ENCODE measurements at regions not wholly inside any gene's neighbourhood (a gene's known extent, or its start where the extent isn't known, plus 50 kb on each side); places are given as distances from the start of the nearest gene placed in this dataset.

- H3K36me3 ChIP-seq (ENCODE audit: control insufficient read depth in 2 of 2, insufficient read depth in 2 of 2, low read length in 1 of 2) = no peaks in the 10 kb centered on the region
- FAIRE-seq (no peak), ATAC-seq (no peak), DNase-seq (ENCODE audit: low read depth, low spot score) (no peak)
- H3K9me3 ChIP-seq (replicated peaks; ENCODE audit: control insufficient read depth, insufficient read depth, low read length) = peaks cover 6% of the 10 kb centered on the region; the same call in 2 of the 3 replicates
- BruUV-seq (replicated peaks) = no TSS peak
- no peak for TF ChIP-seq CUX1 (IDR thresholded peaks at IDR 0.05; ENCODE audit: insufficient replicate concordance, low read depth, low read length)
- TF ChIP-seq JUND (IDR thresholded peaks at IDR 0.05; ENCODE audit: low read depth, low read length) = no peak
- TF ChIP-seq BRCA1 (IDR thresholded peaks at IDR 0.05; ENCODE audit: low read depth, low read length) = no peak
- TF ChIP-seq NRF1 (conservative IDR thresholded peaks at IDR 0.05; ENCODE audit: low read depth, low read length) = no peak
- no peak for TF ChIP-seq SMC3 (IDR thresholded peaks at IDR 0.05; ENCODE audit: borderline replicate concordance, low read length)
- no peak for TF ChIP-seq ATF7 (IDR thresholded peaks at IDR 0.05; ENCODE audit: low read depth)
- no peak for TF ChIP-seq SUZ12 (IDR thresholded peaks at IDR 0.05; ENCODE audit: unreplicated experiment)
- no peak for TF ChIP-seq MXI1 (IDR thresholded peaks at IDR 0.05; ENCODE audit: low read depth, low read length)
- TF ChIP-seq YBX1 (IDR thresholded peaks at IDR 0.05) = no peak
- no peak for TF ChIP-seq MLLT1 (IDR thresholded peaks at IDR 0.05)
- TF ChIP-seq STAT1 (conservative IDR thresholded peaks at IDR 0.05) = no peak
- no peak for TF ChIP-seq CEBPB (IDR thresholded peaks at IDR 0.05; ENCODE audit: borderline replicate concordance in 1 of 2, low read depth in 2 of 2, low read length in 2 of 2)
- no peak for TF ChIP-seq SREBF1 (IDR thresholded peaks at IDR 0.05; ENCODE audit: low read length)
- TF ChIP-seq ZNF24 (IDR thresholded peaks at IDR 0.05) = no peak
- H3K27ac ChIP-seq (ENCODE audit: control insufficient read depth, insufficient read depth) = no peak overlapping the region
- H3K79me2 ChIP-seq (ENCODE audit: control insufficient read depth, insufficient read depth, low read length) = no peaks in the 10 kb centered on the region
- in situ Hi-C loops (cut with MboI) = no loop called here
- H3K4me3 ChIP-seq = no peak overlapping the region
- H3K27me3 ChIP-seq (replicated peaks in 1 of 2; ENCODE audit: control insufficient read depth in 2 of 2, insufficient read depth in 2 of 2, low read length in 1 of 2) = no peaks in the 10 kb centered on the region
- peaks cover 4% of the 10 kb centered on the region; the same call in 1 of the 2 replicates for H3K4me1 ChIP-seq (ENCODE audit: control insufficient read depth, insufficient read depth, low read length)
- H3K9ac ChIP-seq (ENCODE audit: control insufficient read depth, insufficient read depth, low read length) = no peak overlapping the region
- ChIA-PET CTCF (no interaction called here), SMC1A (ENCODE audit: uncharacterized antibody, unreplicated experiment) (no interaction called here), RAD21 (ENCODE audit: unreplicated experiment) (no interaction called here), POLR2A (no interaction called here)
- intact Hi-C loops (cut with micrococcal nuclease; ENCODE audit: unreplicated experiment) = no loop called here
- no peaks in the 10 kb centered on the region for H4K20me1 ChIP-seq (ENCODE audit: control insufficient read depth, insufficient read depth)
- 26% methylated on average over 5 of the region's 5 CpGs for WGBS (ENCODE audit: insufficient coverage, insufficient replicate concordance, low lambda C conversion rate, missing lambda C conversion rate)
- H2AFZ ChIP-seq (ENCODE audit: control insufficient read depth, low read depth, low read length) = no peak overlapping the region
- no peak overlapping the region for H3K4me2 ChIP-seq (ENCODE audit: control insufficient read depth, insufficient read depth)
Measured at GRCh38 chr10:21423850-21424249, 101.6 kb downstream of the SKIDA1 start.
